ENCODE measurements at regions not wholly inside any gene's neighbourhood (a gene's known extent, or its start where the extent isn't known, plus 50 kb on each side); places are given as distances from the start of the nearest gene placed in this dataset.

- no peak for TF ChIP-seq CTCF (IDR thresholded peaks at IDR 0.05)
- Histone ChIP-seq H3K4me1 (no peaks in the 10 kb centered on the region), H3K36me3 (no peaks in the 10 kb centered on the region), H3K27ac (no peak overlapping the region), H3K9me3 (no peaks in the 10 kb centered on the region), H3K4me3 (no peak overlapping the region), H3K27me3 (no peaks in the 10 kb centered on the region)
- no peak for DNase-seq
- intact Hi-C loops (cut with DNase I) = no loop called here
- ATAC-seq = no peak
Observed at GRCh38 chr6:164195942-164196281, 781.4 kb downstream of the QKI start.

DNA sequence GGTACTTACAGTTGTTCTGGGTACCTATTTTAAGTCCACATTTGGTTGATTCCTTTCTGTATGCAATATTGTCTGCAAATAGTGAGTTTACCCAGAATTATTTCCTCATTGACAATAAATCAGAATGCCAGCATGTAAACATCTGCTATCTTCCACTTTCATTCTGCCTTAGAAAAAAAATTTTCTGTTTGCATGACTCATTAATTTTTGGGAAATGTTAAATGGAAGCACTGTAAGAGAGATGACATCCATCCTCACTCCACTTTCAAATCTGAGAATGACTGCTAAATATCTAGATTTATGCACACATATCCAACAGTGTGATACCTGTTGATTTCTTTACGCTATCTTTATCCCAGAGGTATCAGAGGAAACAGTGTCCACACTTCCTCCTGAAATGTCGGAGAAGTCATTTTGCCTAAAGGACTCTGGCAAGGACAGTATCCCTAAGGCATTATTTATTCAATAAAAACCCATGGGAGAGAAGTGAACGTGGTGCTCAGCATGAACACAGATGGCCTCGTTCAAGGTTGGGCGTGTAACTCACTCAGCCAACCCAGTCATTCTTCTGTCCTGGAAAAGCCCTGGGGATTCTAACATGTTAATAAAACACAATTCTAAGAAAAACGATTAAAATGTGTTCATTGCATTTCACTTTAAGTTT is 780.9 kb downstream of the QKI start:
- Histone ChIP-seq H3K4me1 (no peaks in the 10 kb centered on the region), H3K27ac (no peak overlapping the region), H3K4me3 (no peak overlapping the region), H3K9me3 (no peaks in the 10 kb centered on the region), H3K27me3 (no peaks in the 10 kb centered on the region), H3K36me3 (no peaks in the 10 kb centered on the region)
- intact Hi-C loops (cut with DNase I) = no loop called here
- ATAC-seq (no peak), DNase-seq (no peak)
- no peak for TF ChIP-seq CTCF (IDR thresholded peaks at IDR 0.05)

DNA sequence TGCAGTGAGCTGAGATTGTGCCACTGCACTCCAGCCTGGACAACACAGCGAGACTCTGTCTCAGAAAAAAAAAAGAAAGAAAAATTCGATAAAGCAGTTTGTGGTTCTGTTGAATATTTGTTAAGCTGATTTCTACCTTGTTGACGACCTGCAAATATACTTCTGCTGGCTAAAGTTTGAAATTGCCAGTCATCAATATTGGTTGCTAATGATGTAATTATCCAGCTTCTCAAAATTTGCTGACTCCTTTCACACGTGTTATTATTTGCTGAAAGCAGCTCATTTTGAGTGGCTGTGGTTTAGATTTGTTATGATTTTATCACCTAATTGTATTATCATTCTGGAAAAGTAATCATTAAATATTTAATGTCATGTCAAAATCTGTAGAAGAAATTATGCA is 774.3 kb downstream of the QKI start:
- H3K27ac ChIP-seq = no peak overlapping the region
- no peaks in the 10 kb centered on the region for H3K4me1 ChIP-seq
- intact Hi-C loops (cut with DNase I) = no loop called here
- ATAC-seq = no peak
- TF ChIP-seq CTCF (IDR thresholded peaks at IDR 0.05) = no peak
- peaks cover 0 to under 1% of the 10 kb centered on the region in 2 donors for H3K9me3 ChIP-seq
- no peaks in the 10 kb centered on the region for H3K27me3 ChIP-seq
- no peak for DNase-seq
- H3K4me3 ChIP-seq = no peak overlapping the region
- no peaks in the 10 kb centered on the region for H3K36me3 ChIP-seq

DNA sequence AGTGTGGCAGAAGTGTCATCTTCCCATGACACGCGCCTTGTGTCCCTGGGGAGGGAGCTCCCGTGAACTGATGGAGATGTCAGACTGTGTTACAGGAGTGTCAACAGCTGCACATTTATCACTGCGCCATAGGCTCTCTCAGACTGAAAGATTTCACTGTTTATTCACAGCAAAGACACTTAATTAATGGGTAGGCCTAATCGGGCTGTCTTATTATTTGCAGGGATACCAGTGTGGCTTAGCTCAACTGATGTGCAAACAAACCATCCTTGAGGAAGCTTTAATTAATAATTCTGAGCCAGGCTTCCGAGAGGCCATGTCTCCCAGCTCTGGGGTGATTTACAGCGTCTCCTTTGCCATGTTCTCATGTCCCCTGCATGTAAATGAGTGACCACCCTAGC is 771.0 kb downstream of the QKI start:
- peaks cover 0 to 2% of the 10 kb centered on the region in 2 donors for H3K9me3 ChIP-seq
- H3K36me3 ChIP-seq = no peaks in the 10 kb centered on the region
- no peak overlapping the region for H3K4me3 ChIP-seq
- TF ChIP-seq CTCF (IDR thresholded peaks at IDR 0.05) = no peak
- intact Hi-C loops (cut with DNase I) = no loop called here
- no peak for DNase-seq
- no peaks in the 10 kb centered on the region for H3K27me3 ChIP-seq
- ATAC-seq = no peak
- no peak overlapping the region for H3K27ac ChIP-seq
- H3K4me1 ChIP-seq = no peaks in the 10 kb centered on the region

DNA sequence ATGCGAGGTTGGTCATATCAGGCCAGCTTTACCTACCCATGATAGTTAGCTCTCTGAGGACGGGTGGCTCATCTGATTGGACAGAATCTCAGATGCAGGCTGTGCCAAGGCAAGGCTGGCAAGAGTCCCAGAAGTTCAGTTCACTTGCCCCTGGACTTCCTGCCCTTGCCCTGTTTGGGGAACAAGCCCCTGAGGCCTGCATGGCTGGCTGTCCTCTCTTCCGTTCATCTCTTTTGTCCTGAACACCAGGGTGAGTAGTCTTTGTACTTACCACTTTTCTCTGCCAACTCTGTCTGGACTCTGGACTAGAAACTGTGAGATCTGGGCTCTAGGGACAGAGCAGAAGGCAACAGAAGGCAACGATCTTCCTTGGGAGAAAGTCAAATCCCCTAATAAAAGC is 769.9 kb downstream of the QKI start:
- peaks cover 0 to 2% of the 10 kb centered on the region in 2 donors for H3K9me3 ChIP-seq
- no peak overlapping the region for H3K4me3 ChIP-seq
- no peak overlapping the region for H3K27ac ChIP-seq
- no peak for DNase-seq
- H3K4me1 ChIP-seq = no peaks in the 10 kb centered on the region
- no peaks in the 10 kb centered on the region for H3K27me3 ChIP-seq
- no peak for TF ChIP-seq CTCF (IDR thresholded peaks at IDR 0.05)
- no peaks in the 10 kb centered on the region for H3K36me3 ChIP-seq
- no peak for ATAC-seq
- intact Hi-C loops (cut with DNase I) = no loop called here
